ENCODE measurements at regions not wholly inside any gene's neighbourhood (a gene's known extent, or its start where the extent isn't known, plus 50 kb on each side); places are given as distances from the start of the nearest gene placed in this dataset.

GRCh38 chr12:83971781-83972180 is 940.8 kb downstream of the SLC6A15 start:
- H3K4me1 ChIP-seq (ENCODE audit: control insufficient read depth in 1 of 2, insufficient read depth in 2 of 2, low read length in 2 of 2): no peaks in the 10 kb centered on the region
- H3K27ac ChIP-seq (ENCODE audit: low read depth in 1 of 2, low read length in 2 of 2): no peak overlapping the region
- no peak overlapping the region for H3K4me3 ChIP-seq (replicated peaks in 1 of 3; ENCODE audit: low read depth in 2 of 3, low read length in 3 of 3)
- no peaks in the 10 kb centered on the region for H3K79me2 ChIP-seq (ENCODE audit: insufficient read depth, low read length)
- no peaks in the 10 kb centered on the region for H3K9me3 ChIP-seq (replicated peaks in 1 of 2; ENCODE audit: control insufficient read depth in 1 of 2, insufficient read depth in 1 of 2, low read length in 2 of 2)
- no peaks in the 10 kb centered on the region for H4K20me1 ChIP-seq (ENCODE audit: insufficient read depth, low read length)
- no peak for DNase-seq
- Mint-ChIP-seq H3K4me3 (no peak overlapping the region), H3K36me3 (no peaks in the 10 kb centered on the region), H3K27me3 (ENCODE audit: low read depth in 3 of 3) (no peaks in the 10 kb centered on the region), H3K27ac (no peak overlapping the region), H3K9me3 (peaks cover 0 to 3% (median 0%) of the 10 kb centered on the region in 7 donors), H3K4me1 (no peaks in the 10 kb centered on the region)
- no peaks in the 10 kb centered on the region for H3K27me3 ChIP-seq (ENCODE audit: control insufficient read depth in 2 of 2, insufficient read depth in 2 of 2, low read length in 2 of 2)
- H3K36me3 ChIP-seq (replicated peaks in 1 of 2; ENCODE audit: control insufficient read depth in 1 of 2, insufficient read depth in 2 of 2, low read length in 2 of 2): no peaks in the 10 kb centered on the region
- no peak for TF ChIP-seq CTCF (IDR thresholded peaks at IDR 0.05)
- H2AFZ ChIP-seq (ENCODE audit: insufficient read depth, low read depth, low read length, poor library complexity, severe bottlenecking): no peak overlapping the region
- intact Hi-C loops (cut with micrococcal nuclease): no loop called here
- H3K9ac ChIP-seq (ENCODE audit: insufficient read depth, low read length, poor library complexity, severe bottlenecking): no peak overlapping the region
- no peak overlapping the region for H3K4me2 ChIP-seq (replicated peaks; ENCODE audit: extremely low read depth, low read length, poor library complexity, severe bottlenecking)
- WGBS (ENCODE audit: insufficient coverage): no CpG with 5 or more reads among the region's 3 CpGs

GRCh38 chr12:83960767-83961166 is 951.8 kb downstream of the SLC6A15 start:
- H3K4me3 ChIP-seq (replicated peaks in 1 of 3; ENCODE audit: low read depth in 2 of 3, low read length in 3 of 3): no peak overlapping the region
- TF ChIP-seq CTCF (IDR thresholded peaks at IDR 0.05): no peak
- no peak for DNase-seq
- intact Hi-C loops (cut with micrococcal nuclease): no loop called here
- H3K9me3 ChIP-seq (replicated peaks in 1 of 2; ENCODE audit: control insufficient read depth in 1 of 2, insufficient read depth in 1 of 2, low read length in 2 of 2): no peaks in the 10 kb centered on the region
- Mint-ChIP-seq H3K4me1 (no peaks in the 10 kb centered on the region), H3K9me3 (peaks cover 0 to 3% (median 0%) of the 10 kb centered on the region in 7 donors), H3K36me3 (no peaks in the 10 kb centered on the region), H3K27me3 (ENCODE audit: low read depth in 3 of 3) (no peaks in the 10 kb centered on the region), H3K4me3 (no peak overlapping the region), H3K27ac (no peak overlapping the region)
- no peaks in the 10 kb centered on the region for H3K27me3 ChIP-seq (ENCODE audit: control insufficient read depth in 2 of 2, insufficient read depth in 2 of 2, low read length in 2 of 2)
- no peaks in the 10 kb centered on the region for H3K36me3 ChIP-seq (replicated peaks in 1 of 2; ENCODE audit: control insufficient read depth in 1 of 2, insufficient read depth in 2 of 2, low read length in 2 of 2)
- no peak overlapping the region for H3K4me2 ChIP-seq (replicated peaks; ENCODE audit: extremely low read depth, low read length, poor library complexity, severe bottlenecking)
- H3K4me1 ChIP-seq (ENCODE audit: control insufficient read depth in 1 of 2, insufficient read depth in 2 of 2, low read length in 2 of 2): no peaks in the 10 kb centered on the region
- no peaks in the 10 kb centered on the region for H4K20me1 ChIP-seq (ENCODE audit: insufficient read depth, low read length)
- no peaks in the 10 kb centered on the region for H3K79me2 ChIP-seq (ENCODE audit: insufficient read depth, low read length)
- no peak overlapping the region for H2AFZ ChIP-seq (ENCODE audit: insufficient read depth, low read depth, low read length, poor library complexity, severe bottlenecking)
- H3K27ac ChIP-seq (ENCODE audit: low read depth in 1 of 2, low read length in 2 of 2): no peak overlapping the region
- no CpG with 5 or more reads among the region's 1 CpG for WGBS (ENCODE audit: insufficient coverage)
- H3K9ac ChIP-seq (ENCODE audit: insufficient read depth, low read length, poor library complexity, severe bottlenecking): no peak overlapping the region

Measured in CD14-positive monocyte (primary cell).